Sigmoid colon (tissue), 6 donors: ENCODE measurements at regions not wholly inside any gene's neighbourhood (a gene's known extent, or its start where the extent isn't known, plus 50 kb on each side); places are given as distances from the start of the nearest gene placed in this dataset.

Experiments
- DNase-seq: peaks from one replicate; pipeline ENCODE4 v3.0.0-alpha.2; 2019
- H3K27ac ChIP-seq, 4 donors: fragments of 200-600 bp; sonication (generic); one replicate each; pipeline ENCODE4 v1.5.1; 2016 to 2019; ENCODE audit warnings: mild to moderate bottlenecking in 1 of 4
- H3K27me3 ChIP-seq, 3 donors: fragments of 200-600 bp; sonication (generic); one replicate each; pipeline ENCODE4 v1.5.1; 2019; ENCODE audit warnings: mild to moderate bottlenecking in 1 of 3
- H3K36me3 ChIP-seq, 4 donors: fragments of 200-600 bp; sonication (generic); one replicate each; pipeline ENCODE4 v1.5.1; 2016 to 2019
- H3K4me1 ChIP-seq, 4 donors: fragments of 200-600 bp; sonication (generic); one replicate each; pipeline ENCODE4 v1.5.1; 2017 to 2019
- H3K4me3 ChIP-seq, 4 donors: fragments of 200-600 bp; sonication (generic); one replicate each; pipeline ENCODE4 v1.5.1; 2017 to 2019; ENCODE audit warnings: mild to moderate bottlenecking in 2 of 4, moderate library complexity in 1 of 4
- H3K9me3 ChIP-seq, 4 donors: fragments of 200-600 bp in 3 of 4; sonication (generic) in 3 of 4; one replicate each; pipeline versions ENCODE4 v1.5.1 to v1.6.1; 2013 to 2019
- EP300 ChIP-seq, 4 donors: sonication (generic); formaldehyde crosslinking; IDR thresholded peaks; one replicate each; pipeline ENCODE4 v1.6.1; 2017; ENCODE audit warnings: antibody characterized with exemption in 4 of 4
- POLR2A ChIP-seq, 2 donors: fragments of 450-650 bp; IDR thresholded peaks; one replicate each; pipeline ENCODE4 v1.6.1; 2016; ENCODE audit warnings: antibody characterized with exemption in 2 of 2, mild to moderate bottlenecking in 2 of 2, moderate library complexity in 2 of 2
- POLR2AphosphoS5 ChIP-seq, 4 donors: sonication (generic); formaldehyde crosslinking; IDR thresholded peaks; one replicate each; pipeline ENCODE4 v1.6.1; 2017; ENCODE audit warnings: antibody characterized with exemption in 4 of 4
- WGBS, 2 donors: extraction: QIAGEN DNeasy Blood & Tissue Kit; methylation state at CpG; one replicate each; pipeline ENCODE4 v1.1.7; 2013; 5-methylcytosine and 5-hydroxymethylcytosine counted together
- intact Hi-C: fragments of 100-400 bp; cut with DNase I; formaldehyde crosslinking; loops from one replicate; pipeline ENCODE4 v1.15.1; 2023
- TF ChIP-seq, protein P1 (sequence below), 4 experiments: fragments of 450-650 bp in 3 of 4; fragments of 200-600 bp in 1 of 4; IDR thresholded peaks; one replicate each; pipeline ENCODE4 v1.5.1; 2016 to 2019; ENCODE audit warnings: antibody characterized with exemption in 4 of 4, mild to moderate bottlenecking in 3 of 4, moderate library complexity in 2 of 4
- donor health status: healthy with polysubstance abuse.
- donor health status: healthy.

DNA sequence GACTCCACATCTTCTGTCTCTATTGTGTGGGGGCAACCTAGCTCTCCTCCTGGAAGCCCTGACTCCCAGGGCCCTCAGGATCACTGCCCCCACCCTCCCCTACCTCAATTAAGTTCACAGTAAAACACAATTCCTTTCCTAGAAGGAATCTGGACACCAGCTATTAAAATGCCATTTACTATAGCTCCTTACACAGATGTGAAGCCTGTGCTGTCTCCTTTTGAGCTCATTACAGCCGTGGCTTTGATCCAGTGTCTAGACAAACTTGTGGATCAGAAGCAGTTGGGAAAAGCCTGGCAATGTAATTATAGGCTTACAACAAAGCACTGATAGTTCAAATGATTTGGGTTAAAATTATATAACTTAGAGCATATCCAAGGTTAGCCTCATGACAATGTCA is 107.0 kb upstream of the SMIM23 start:
- DNase-seq = no peak
- 57 to 68% methylated on average over 1 of the region's 1 CpG for WGBS, 2 donors
- Histone ChIP-seq H3K4me1 (peaks cover 0 to 10% (median 0%) of the 10 kb centered on the region in 4 donors), H3K36me3 (no peaks in the 10 kb centered on the region), H3K4me3 (no peak overlapping the region), H3K9me3 (peaks cover 0 to 4% (median 0%) of the 10 kb centered on the region in 4 donors), H3K27me3 (no peaks in the 10 kb centered on the region), H3K27ac (no peak overlapping the region)
- TF ChIP-seq, protein P1, sequence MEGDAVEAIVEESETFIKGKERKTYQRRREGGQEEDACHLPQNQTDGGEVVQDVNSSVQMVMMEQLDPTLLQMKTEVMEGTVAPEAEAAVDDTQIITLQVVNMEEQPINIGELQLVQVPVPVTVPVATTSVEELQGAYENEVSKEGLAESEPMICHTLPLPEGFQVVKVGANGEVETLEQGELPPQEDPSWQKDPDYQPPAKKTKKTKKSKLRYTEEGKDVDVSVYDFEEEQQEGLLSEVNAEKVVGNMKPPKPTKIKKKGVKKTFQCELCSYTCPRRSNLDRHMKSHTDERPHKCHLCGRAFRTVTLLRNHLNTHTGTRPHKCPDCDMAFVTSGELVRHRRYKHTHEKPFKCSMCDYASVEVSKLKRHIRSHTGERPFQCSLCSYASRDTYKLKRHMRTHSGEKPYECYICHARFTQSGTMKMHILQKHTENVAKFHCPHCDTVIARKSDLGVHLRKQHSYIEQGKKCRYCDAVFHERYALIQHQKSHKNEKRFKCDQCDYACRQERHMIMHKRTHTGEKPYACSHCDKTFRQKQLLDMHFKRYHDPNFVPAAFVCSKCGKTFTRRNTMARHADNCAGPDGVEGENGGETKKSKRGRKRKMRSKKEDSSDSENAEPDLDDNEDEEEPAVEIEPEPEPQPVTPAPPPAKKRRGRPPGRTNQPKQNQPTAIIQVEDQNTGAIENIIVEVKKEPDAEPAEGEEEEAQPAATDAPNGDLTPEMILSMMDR (IDR thresholded peaks at IDR 0.05) = no peak
- TF ChIP-seq EP300 (IDR thresholded peaks at IDR 0.05) = no peak
- TF ChIP-seq POLR2A (IDR thresholded peaks at IDR 0.05) = no peak
- no peak for TF ChIP-seq POLR2AphosphoS5 (IDR thresholded peaks at IDR 0.05)
- intact Hi-C loops = no loop called here

DNA sequence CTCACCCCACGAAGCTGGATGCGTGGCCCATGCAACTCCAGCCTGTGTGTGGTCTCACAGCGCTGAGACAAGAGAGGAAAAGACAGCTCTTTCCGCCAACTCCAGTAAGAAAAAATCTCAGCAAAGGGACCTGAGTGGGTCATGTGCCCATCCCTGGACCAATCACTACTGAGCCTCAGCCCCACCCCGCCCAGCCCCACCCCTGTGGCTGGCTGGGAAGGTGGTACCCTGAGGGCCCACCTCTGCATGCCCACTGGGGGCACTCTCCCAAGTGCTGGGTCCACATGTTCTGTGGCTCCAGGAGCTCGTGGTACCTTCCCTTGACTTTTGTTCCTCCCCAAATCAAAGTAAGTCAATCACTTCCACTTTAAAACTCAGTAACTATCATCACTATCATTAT is 105.1 kb upstream of the SMIM23 start:
- Histone ChIP-seq H3K9me3 (no peaks in the 10 kb centered on the region), H3K36me3 (no peaks in the 10 kb centered on the region), H3K27me3 (no peaks in the 10 kb centered on the region), H3K4me3 (no peak overlapping the region), H3K4me1 (peaks cover 0 to 10% (median 0%) of the 10 kb centered on the region in 4 donors), H3K27ac (no peak overlapping the region)
- intact Hi-C loops = no loop called here
- no peak for DNase-seq
- WGBS, 2 donors = 82 to 87% methylated on average over 6 of the region's 6 CpGs
- no peak for TF ChIP-seq POLR2A (IDR thresholded peaks at IDR 0.05)
- TF ChIP-seq POLR2AphosphoS5 (IDR thresholded peaks at IDR 0.05) = no peak
- TF ChIP-seq, protein P1 (IDR thresholded peaks at IDR 0.05) = no peak
- no peak for TF ChIP-seq EP300 (IDR thresholded peaks at IDR 0.05)

DNA sequence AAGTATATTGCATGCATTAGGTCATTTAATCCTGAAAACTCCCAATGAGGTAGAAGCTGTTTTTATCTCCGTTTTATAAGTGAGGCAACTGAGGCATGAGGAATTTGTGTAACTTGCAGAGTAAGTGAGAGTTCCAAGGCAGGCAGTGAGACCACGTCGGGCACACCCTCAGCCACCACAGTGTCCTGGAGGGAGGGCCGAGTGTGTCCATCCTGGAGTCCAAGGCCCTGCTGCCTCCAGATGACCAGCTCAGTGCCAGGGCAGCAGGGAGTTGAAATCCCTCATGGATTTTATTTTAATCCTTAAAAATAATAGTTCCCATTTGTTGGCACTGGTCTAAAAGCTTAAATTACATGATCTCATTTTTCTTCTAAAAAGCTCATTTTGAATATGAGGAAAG is 104.6 kb upstream of the SMIM23 start:
- intact Hi-C loops = no loop called here
- no peaks in the 10 kb centered on the region for H3K36me3 ChIP-seq

DNA sequence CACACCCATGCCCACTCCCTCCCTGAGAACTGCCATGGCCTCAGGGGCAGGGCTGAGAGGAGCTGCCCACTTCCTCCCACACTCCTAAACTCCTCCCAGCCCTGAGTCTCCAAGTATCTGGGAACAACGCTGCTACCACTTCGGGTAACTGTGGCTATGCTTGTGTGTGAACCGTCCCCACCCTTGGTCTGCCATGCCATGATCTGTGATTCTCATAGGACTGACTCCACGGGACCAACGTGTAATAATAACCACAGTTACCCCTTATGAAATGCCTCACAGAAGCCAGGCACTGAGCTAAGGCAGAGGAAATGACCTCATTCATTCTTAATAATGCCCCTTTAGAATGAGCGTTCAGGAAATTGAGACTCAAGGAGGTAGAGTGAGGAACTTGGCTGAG is 103.9 kb upstream of the SMIM23 start:
- DNase-seq = no peak
- no peaks in the 10 kb centered on the region for H3K9me3 ChIP-seq

More for the DNA sequence above, 104.6 kb upstream of the SMIM23 start:
- peaks cover 0 to 10% (median 0%) of the 10 kb centered on the region in 4 donors for H3K4me1 ChIP-seq
- no peak for TF ChIP-seq EP300 (IDR thresholded peaks at IDR 0.05)
- TF ChIP-seq, protein P1 (IDR thresholded peaks at IDR 0.05) = no peak
- no peak for TF ChIP-seq POLR2A (IDR thresholded peaks at IDR 0.05)
- TF ChIP-seq POLR2AphosphoS5 (IDR thresholded peaks at IDR 0.05) = no peak
- DNase-seq = no peak
- no peak overlapping the region for H3K4me3 ChIP-seq
- WGBS, 2 donors = 89 to 90% methylated on average over 4 of the region's 4 CpGs
- H3K27ac ChIP-seq = no peak overlapping the region
- no peaks in the 10 kb centered on the region for H3K9me3 ChIP-seq
- H3K27me3 ChIP-seq = no peaks in the 10 kb centered on the region

More for the DNA sequence above, 103.9 kb upstream of the SMIM23 start:
- H3K4me1 ChIP-seq = peaks cover 0 to 10% (median 0%) of the 10 kb centered on the region in 4 donors
- TF ChIP-seq EP300 (IDR thresholded peaks at IDR 0.05) (no peak), POLR2AphosphoS5 (IDR thresholded peaks at IDR 0.05) (no peak), POLR2A (IDR thresholded peaks at IDR 0.05) (no peak)
- TF ChIP-seq, protein P1 (IDR thresholded peaks at IDR 0.05) = no peak
- no peaks in the 10 kb centered on the region for H3K27me3 ChIP-seq
- H3K36me3 ChIP-seq = no peaks in the 10 kb centered on the region
- no peak overlapping the region for H3K4me3 ChIP-seq
- intact Hi-C loops = no loop called here
- H3K27ac ChIP-seq = no peak overlapping the region
- 44 to 60% methylated on average over 6 of the region's 6 CpGs for WGBS, 2 donors
